ENCODE measurements at regions not wholly inside any gene's neighbourhood (a gene's known extent, or its start where the extent isn't known, plus 50 kb on each side); places are given as distances from the start of the nearest gene placed in this dataset.

DNA sequence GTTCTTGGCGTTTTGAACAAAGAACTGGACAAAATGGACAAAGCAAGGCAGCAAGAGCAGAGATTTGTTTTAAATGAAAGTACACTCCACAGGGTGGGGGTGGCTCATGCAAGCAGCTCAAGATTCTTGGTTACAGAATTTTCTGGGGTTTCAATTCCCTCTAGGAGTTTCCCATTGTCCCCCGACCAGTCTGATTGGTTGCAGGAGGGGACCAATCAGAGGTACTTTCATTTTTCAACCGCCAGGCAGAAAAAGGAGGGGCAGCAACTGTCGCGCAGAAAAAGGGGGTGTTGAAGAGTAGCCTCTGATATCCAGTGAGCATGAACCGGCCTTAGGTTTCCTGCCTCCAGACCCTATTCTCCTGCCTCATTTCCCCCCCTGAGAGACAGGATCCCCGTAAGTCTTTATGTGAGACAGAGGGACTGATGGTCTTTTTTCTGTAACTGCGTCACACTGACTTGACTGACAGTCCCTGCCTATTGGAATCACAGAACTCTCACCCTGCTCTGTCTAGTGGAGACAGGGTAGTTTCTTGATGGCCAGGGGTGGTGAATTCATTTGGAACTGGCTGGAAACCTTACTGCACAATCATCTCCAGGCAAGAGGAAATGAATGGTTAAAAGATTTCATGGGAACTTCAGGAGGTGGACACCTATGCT is 59.4 kb upstream of the ALOX12 start:
- TF ChIP-seq, protein P1, sequence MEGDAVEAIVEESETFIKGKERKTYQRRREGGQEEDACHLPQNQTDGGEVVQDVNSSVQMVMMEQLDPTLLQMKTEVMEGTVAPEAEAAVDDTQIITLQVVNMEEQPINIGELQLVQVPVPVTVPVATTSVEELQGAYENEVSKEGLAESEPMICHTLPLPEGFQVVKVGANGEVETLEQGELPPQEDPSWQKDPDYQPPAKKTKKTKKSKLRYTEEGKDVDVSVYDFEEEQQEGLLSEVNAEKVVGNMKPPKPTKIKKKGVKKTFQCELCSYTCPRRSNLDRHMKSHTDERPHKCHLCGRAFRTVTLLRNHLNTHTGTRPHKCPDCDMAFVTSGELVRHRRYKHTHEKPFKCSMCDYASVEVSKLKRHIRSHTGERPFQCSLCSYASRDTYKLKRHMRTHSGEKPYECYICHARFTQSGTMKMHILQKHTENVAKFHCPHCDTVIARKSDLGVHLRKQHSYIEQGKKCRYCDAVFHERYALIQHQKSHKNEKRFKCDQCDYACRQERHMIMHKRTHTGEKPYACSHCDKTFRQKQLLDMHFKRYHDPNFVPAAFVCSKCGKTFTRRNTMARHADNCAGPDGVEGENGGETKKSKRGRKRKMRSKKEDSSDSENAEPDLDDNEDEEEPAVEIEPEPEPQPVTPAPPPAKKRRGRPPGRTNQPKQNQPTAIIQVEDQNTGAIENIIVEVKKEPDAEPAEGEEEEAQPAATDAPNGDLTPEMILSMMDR (IDR thresholded peaks at IDR 0.05; ENCODE audit: insufficient read depth, low read length, missing control alignments), result no peak
- peak overlapping the region; percentile 41 for H3K4me3 ChIP-seq (ENCODE audit: low read depth, low read length)
- POLR2A ChIA-PET, result no interaction called here
- CTCF ChIA-PET, result interaction anchor here (1.3 to 2.1 kb wide), 2 partner anchors 22 to 25 kb away, joined by 5 to 7 read pairs; no protein-coding TSS in a partner anchor
- DNase-seq (ENCODE audit: low read depth, low spot score), result no peak

DNA sequence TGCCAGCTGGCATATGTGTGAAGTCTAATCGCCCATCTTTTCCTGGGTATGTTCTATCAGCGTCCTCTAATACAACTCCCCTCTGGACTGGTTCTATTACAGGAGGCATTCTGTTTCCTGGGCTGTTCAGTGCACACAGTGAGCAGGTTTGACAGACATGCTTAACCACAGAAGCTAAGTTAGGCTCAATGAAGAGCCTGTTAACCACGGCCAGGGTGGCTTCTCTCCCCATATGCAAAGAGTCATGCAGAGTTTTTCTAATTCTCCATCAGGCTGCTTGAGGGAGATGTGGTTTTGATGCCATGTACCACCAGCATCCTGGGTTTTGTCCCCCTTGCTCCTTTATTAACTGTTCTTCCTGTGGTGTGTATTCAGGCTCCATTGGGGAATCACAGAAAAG is 57.2 kb upstream of the ALOX12 start:
- TF ChIP-seq, protein P1 (IDR thresholded peaks at IDR 0.05; ENCODE audit: insufficient read depth, low read length, missing control alignments), result no peak
- ChIA-PET CTCF (interaction anchor here (1.0 to 2.1 kb wide), 4 partner anchors 24 to 107 kb away, joined by 3 to 7 read pairs (median 4); no protein-coding TSS in a partner anchor), POLR2A (no interaction called here)
- no peak overlapping the region for H3K4me3 ChIP-seq (ENCODE audit: low read depth, low read length)
- no peak for DNase-seq (ENCODE audit: low read depth, low spot score)

DNA sequence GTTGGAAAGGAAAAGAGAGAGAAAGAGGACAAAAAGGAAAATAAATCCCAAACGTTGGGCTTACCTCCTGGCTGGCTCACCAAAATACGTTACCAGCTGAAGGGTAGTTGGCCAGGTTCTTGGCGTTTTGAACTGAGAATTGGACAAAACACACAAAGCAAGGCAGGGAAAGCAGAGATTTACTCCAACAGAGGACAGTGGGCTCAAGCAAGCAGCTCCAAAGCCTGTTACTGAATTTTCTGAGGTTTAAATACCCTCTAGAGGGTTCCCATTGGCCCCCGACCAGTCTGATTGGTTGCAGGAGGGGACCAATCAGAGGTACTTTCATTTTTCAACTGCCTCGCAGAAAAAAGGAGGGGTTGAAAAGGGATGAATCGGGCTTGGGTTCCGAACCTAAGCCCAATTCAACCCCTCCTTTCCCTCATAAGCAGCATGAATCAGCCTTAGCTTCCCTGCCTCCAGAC is 55.6 kb upstream of the ALOX12 start:
- TF ChIP-seq, protein P1 (IDR thresholded peaks at IDR 0.05; ENCODE audit: insufficient read depth, low read length, missing control alignments), result no peak
- POLR2A ChIA-PET, result no interaction called here
- CTCF ChIA-PET, result interaction anchor here (1.2 kb wide), 1 partner anchor 82 kb away, joined by 4 read pairs; no protein-coding TSS in a partner anchor
- no peak for DNase-seq (ENCODE audit: low read depth, low spot score)
- H3K4me3 ChIP-seq (ENCODE audit: low read depth, low read length), result peak overlapping the region; percentile 20; the same call in 1 of the 2 replicates

DNA sequence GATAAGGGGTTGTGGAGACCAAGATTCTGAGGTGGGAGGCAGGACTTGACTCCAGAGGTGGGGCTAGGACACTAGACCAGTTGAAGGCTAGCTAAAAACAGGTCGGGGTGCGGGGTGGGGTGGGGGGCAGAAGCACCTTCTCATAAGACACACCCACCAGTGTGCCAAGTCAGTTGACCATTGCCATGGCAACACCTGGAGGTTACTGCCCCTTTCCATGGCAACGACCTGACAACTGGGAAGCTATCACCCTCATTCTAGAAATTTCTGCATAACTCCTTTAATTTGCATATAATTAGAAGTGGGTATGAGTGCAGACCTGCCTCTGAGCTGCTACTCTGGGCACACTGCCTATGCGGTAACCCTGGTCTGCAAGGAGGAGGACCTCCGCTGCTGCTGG is 53.9 kb upstream of the ALOX12 start:
- TF ChIP-seq, protein P1 (IDR thresholded peaks at IDR 0.05; ENCODE audit: insufficient read depth, low read length, missing control alignments), result no peak
- ChIA-PET CTCF (no interaction called here), POLR2A (no interaction called here)
- no peak for DNase-seq (ENCODE audit: low read depth, low spot score)
- no peak overlapping the region for H3K4me3 ChIP-seq (ENCODE audit: low read depth, low read length)

DNA sequence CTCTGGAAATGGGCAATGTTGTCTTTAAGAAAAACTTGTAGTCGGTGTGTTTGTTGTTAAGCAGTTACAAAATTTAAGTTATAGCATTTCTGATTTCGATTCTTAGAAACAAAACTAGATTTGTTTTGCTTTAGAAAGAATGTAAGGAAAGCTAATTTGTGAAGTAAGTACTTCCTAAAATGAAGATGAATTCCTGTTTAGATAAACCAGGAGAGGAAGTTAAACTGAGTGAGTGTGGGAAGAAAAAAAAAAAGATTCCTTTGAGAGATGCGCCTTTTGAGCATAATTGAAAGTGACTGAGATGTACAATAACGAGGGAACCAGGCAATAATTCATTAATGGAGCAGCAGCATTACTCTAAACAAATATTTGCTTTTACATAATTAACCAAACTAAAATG is 52.4 kb upstream of the ALOX12 start:
- TF ChIP-seq, protein P1 (IDR thresholded peaks at IDR 0.05; ENCODE audit: insufficient read depth, low read length, missing control alignments), result no peak
- ChIA-PET CTCF (no interaction called here), POLR2A (no interaction called here)
- DNase-seq (ENCODE audit: low read depth, low spot score), result no peak
- H3K4me3 ChIP-seq (ENCODE audit: low read depth, low read length), result no peak overlapping the region

Measured in AG04449 (cell line).